AG04449 (cell line): ENCODE measurements at regions not wholly inside any gene's neighbourhood (a gene's known extent, or its start where the extent isn't known, plus 50 kb on each side); places are given as distances from the start of the nearest gene placed in this dataset.

Experiments
- CTCF ChIA-PET: fragments of 350-600 bp; formaldehyde crosslinking; extraction: SDS; loops from one replicate; lab custom pipeline; 2021; ENCODE audit warnings: antibody characterized with exemption; lab: Yijun Ruan, JAX
- POLR2A ChIA-PET: fragments of 400-600, 350-600 bp; formaldehyde crosslinking; extraction: SDS; loops from one replicate; lab custom pipeline; 2020; ENCODE audit warnings: antibody characterized with exemption, inconsistent platforms; lab: Yijun Ruan, JAX
- DNase-seq: peaks from one replicate; pipeline ENCODE4 v3.0.0-alpha.2; 2010; ENCODE audit warnings: low read depth, low spot score
- H3K4me3 ChIP-seq: 2 replicates; pipeline ENCODE4 v1.5.1; 2011; ENCODE audit warnings: low read depth, mild to moderate bottlenecking, control low read depth, low read length
- TF ChIP-seq, protein P1 (sequence below): IDR thresholded peaks from one replicate; pipeline ENCODE4 v1.5.1; 2011; ENCODE audit warnings: mild to moderate bottlenecking, moderate library complexity, low read length, control low read depth, inconsistent platforms; ENCODE audit not compliant: insufficient read depth; ENCODE audit errors: missing control alignments

- H3K4me3 ChIP-seq = no peak overlapping the region
- POLR2A ChIA-PET = no interaction called here
- CTCF ChIA-PET = no interaction called here
- TF ChIP-seq, protein P1, sequence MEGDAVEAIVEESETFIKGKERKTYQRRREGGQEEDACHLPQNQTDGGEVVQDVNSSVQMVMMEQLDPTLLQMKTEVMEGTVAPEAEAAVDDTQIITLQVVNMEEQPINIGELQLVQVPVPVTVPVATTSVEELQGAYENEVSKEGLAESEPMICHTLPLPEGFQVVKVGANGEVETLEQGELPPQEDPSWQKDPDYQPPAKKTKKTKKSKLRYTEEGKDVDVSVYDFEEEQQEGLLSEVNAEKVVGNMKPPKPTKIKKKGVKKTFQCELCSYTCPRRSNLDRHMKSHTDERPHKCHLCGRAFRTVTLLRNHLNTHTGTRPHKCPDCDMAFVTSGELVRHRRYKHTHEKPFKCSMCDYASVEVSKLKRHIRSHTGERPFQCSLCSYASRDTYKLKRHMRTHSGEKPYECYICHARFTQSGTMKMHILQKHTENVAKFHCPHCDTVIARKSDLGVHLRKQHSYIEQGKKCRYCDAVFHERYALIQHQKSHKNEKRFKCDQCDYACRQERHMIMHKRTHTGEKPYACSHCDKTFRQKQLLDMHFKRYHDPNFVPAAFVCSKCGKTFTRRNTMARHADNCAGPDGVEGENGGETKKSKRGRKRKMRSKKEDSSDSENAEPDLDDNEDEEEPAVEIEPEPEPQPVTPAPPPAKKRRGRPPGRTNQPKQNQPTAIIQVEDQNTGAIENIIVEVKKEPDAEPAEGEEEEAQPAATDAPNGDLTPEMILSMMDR = no peak
- DNase-seq = no peak
Observed at GRCh38 chr14:29273513-29273912, 506.9 kb downstream of the FOXG1 start.

DNA sequence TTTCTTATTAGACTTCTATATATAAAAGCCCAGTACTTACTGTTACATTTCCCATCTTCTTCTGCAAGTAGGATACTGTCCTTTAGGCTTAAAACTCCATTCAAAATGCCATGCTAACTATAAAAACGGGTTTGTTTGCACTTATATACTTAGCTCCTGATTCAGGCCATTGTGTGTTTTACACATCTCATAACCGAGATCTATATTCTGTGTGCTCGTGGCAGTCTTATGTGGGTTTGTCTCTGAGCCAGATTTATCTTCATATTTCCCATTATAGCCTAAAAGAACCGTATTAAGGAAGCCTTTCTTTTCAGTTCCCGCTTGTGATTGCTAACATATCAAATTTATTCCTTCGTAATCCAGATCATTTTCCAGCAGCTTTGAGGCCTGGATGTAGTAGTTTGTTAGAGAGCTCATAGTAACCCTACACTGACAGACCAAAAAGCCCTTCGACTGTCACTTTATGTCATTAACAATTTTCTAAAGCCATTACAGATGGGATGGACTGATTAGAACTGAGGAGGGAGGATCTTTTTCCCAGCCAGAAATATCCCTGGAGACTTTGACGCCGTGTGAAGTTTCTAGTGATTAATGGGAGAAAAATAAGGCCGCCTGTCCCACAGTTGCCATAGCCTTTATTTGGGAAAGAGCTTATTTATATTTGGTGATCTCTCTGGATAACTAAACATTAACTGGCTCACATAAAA, 508.5 kb downstream of the FOXG1 start:
- CTCF ChIA-PET = no interaction called here
- DNase-seq = no peak
- POLR2A ChIA-PET = no interaction called here
- H3K4me3 ChIP-seq = no peak overlapping the region
- TF ChIP-seq, protein P1 = no peak

DNA sequence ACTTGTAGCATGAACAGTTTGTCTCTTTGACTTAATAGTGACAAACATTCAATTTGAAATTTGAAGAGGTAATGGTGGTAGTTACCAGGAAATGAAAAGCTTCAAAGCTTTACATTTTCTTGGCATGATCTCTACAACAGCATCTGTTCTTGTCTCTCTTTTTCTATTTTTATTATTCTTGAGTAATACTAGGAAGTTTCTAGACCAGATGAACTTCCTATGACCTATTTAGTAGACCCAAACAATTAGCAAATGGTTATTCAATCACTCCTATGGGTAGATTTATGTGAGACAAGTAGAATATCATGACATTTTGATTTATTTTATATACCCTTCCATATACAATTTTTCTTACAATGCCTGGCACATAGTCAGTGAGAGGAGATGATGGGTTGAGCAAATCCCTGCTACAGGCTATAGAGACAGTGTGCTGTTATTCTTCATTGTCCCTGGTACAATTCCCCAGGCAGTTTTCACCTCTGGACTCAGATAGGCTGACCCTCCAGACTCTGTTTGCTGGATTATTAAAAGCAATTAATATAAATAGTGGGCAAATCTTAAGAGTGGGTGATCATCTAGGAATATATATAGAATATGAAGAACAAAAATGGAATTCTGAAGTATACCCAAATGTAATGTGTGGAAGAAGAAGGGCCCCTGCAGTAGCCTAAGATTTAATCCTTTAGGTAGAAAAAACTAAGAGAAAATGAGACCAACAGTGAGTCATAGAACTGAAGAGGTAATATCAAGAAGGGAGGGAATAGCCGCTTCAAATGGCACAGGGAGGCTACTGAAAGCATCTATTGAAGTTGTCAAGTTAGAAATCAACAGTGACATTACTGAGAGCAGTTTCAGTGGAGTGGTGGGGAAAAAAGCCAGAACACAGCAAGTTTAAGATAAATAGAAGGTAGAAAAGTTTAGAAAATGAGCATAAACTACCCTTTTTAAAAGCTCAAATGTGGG, 512.0 kb downstream of the FOXG1 start:
- TF ChIP-seq, protein P1 = no peak

DNA sequence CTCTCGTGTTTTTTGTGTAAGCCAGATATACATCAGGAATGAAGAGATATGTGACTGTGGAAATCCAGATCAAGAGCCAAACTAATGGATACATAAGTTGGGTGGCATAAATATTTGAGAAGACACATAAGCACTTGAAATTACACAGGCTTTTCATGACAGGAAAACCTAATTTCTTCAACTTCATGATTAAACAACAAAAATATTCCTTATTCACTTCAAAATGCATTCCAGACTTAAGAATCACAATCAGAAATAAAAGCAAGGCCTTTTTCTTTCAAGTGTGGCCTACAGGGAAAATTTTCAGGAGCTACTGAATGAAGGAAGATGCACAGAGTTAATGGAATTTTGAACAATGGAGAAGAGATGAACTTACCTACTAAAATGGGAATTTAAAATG, 515.6 kb downstream of the FOXG1 start:
- TF ChIP-seq, protein P1 = no peak
- ChIA-PET CTCF (no interaction called here), POLR2A (no interaction called here)
- no peak for DNase-seq
- H3K4me3 ChIP-seq = no peak overlapping the region

More for the DNA sequence above, 512.0 kb downstream of the FOXG1 start:
- CTCF ChIA-PET = no interaction called here
- no peak overlapping the region for H3K4me3 ChIP-seq
- no peak for DNase-seq
- POLR2A ChIA-PET = no interaction called here

- H3K4me3 ChIP-seq = no peak overlapping the region
- ChIA-PET POLR2A (no interaction called here), CTCF (no interaction called here)
- TF ChIP-seq, protein P1 = no peak
- DNase-seq = no peak
Observed at GRCh38 chr14:29290441-29290840, 523.9 kb downstream of the FOXG1 start.

DNA sequence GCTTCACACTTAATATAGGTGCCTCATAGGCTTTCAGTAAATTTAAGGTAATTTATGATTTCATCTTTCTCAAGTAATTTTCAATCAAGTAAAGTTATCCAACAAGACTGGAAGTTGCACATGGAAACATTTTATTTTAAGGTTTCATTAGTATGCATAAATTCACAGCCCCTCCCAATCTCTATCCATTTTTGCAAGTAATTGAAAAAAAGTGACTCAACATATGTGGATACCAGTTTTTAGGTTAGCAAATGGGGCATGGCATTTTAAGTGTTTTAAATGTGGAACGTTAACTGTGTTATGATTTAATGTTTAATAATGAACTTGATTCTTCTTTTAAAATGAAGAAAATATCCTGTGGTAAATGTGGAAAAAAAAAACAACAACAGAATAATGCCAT, 532.8 kb downstream of the FOXG1 start:
- H3K4me3 ChIP-seq = no peak overlapping the region
- TF ChIP-seq, protein P1 = no peak
- POLR2A ChIA-PET = no interaction called here
- no peak for DNase-seq
- CTCF ChIA-PET = no interaction called here
